ENCODE measurements at regions not wholly inside any gene's neighbourhood (a gene's known extent, or its start where the extent isn't known, plus 50 kb on each side); places are given as distances from the start of the nearest gene placed in this dataset.

DNA sequence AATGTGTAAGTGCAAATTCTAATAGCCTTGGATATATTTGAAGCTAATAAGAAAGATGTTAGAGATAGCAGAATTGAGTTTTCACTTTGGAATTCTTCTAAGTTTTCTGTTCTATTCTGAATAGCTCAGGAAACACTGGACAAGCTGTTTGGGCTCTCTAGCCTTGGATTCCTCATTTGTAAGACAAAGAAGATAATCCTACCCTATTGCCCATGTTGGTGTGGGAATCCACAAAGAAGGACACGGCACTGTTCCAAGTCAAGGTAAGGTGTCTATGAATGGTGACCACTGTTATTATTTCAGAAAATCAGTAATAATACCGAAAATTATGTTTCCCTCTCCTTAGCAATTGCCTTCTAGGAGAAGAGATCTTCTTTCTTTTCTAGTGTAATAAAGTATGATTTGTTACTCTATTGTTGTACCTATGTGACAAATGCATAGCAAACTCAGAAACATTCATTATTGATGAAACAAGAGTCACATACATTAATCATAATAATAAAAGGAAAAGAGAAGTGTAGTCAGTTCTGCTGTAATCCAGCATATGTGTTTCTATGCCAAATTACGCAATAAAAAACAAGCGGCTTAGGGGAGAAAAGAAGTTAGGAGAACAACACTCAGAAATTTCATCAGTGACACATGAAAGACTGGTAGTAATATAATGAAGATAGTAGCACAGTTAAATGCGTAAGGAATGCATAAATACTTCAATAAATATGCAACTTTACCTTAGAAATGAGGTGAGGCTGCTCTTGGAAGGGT, 1012.3 kb upstream of the PHF14 start:
- Histone ChIP-seq H4K20me1 (ENCODE audit: insufficient read depth) (no peaks in the 10 kb centered on the region), H2AFZ (ENCODE audit: low read depth, low read length) (no peak overlapping the region), H3K9me2 (ENCODE audit: insufficient read depth, low read length) (no peaks in the 10 kb centered on the region), H3K4me2 (ENCODE audit: low read length) (no peak overlapping the region), H3K9me3 (ENCODE audit: low read length) (no peaks in the 10 kb centered on the region), H3K79me2 (replicated peaks; ENCODE audit: insufficient read depth, low read length) (no peaks in the 10 kb centered on the region), H3K27ac (ENCODE audit: low read length) (no peak overlapping the region), H3F3A (ENCODE audit: insufficient read depth, low read length, poor library complexity, severe bottlenecking) (no peaks in the 10 kb centered on the region), H3K27me3 (ENCODE audit: insufficient read depth, low read depth, low read length) (no peaks in the 10 kb centered on the region), H3K4me3 (ENCODE audit: low read length) (no peak overlapping the region), H3K36me3 (ENCODE audit: insufficient read depth, low read length) (no peaks in the 10 kb centered on the region), H3K9ac (ENCODE audit: low read length) (no peak overlapping the region)
- no peak for TF ChIP-seq SMC3 (conservative IDR thresholded peaks at IDR 0.05; ENCODE audit: poor library complexity)
- TF ChIP-seq TAF1 (IDR thresholded peaks at IDR 0.05; ENCODE audit: low read depth): no peak
- no peak for TF ChIP-seq EZH2 (IDR thresholded peaks at IDR 0.05; ENCODE audit: borderline replicate concordance, insufficient read depth, low read length, poor library complexity, severe bottlenecking)
- no peak for TF ChIP-seq EP300 (conservative IDR thresholded peaks at IDR 0.05; ENCODE audit: poor library complexity, severe bottlenecking)
- no peak for TF ChIP-seq POLR2AphosphoS5 (IDR thresholded peaks at IDR 0.05)
- TF ChIP-seq MXI1 (conservative IDR thresholded peaks at IDR 0.05; ENCODE audit: poor library complexity, severe bottlenecking): no peak
- TF ChIP-seq RAD21 (conservative IDR thresholded peaks at IDR 0.05): no peak

DNA sequence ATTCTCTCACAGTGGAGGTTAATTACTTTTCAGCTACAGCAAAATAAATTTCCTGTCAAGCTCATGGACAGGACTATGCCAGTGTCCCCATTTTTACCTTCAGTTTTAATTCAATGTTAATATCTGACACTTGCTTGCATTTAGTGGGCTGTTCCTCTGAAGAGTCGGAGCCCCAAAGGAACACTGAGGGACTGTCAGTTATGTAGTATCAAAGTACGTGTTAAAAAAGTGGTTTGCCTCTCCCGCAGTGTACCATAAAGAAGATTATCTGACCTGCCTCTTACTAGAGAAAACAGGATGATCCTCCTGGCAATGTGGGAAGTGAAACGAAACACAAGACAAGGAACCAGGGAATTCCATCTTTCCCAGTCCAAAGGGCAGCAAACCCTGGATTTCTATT, 1010.9 kb upstream of the PHF14 start:
- no peaks in the 10 kb centered on the region for H4K20me1 ChIP-seq (ENCODE audit: insufficient read depth)
- no peak overlapping the region for H2AFZ ChIP-seq (ENCODE audit: low read depth, low read length)
- no peaks in the 10 kb centered on the region for H3K9me3 ChIP-seq (ENCODE audit: low read length)
- H3K79me2 ChIP-seq (replicated peaks; ENCODE audit: insufficient read depth, low read length): no peaks in the 10 kb centered on the region
- no peak for TF ChIP-seq TAF1 (IDR thresholded peaks at IDR 0.05; ENCODE audit: low read depth)
- no peak for TF ChIP-seq SMC3 (conservative IDR thresholded peaks at IDR 0.05; ENCODE audit: poor library complexity)
- no peak for TF ChIP-seq MXI1 (conservative IDR thresholded peaks at IDR 0.05; ENCODE audit: poor library complexity, severe bottlenecking)
- no peak for TF ChIP-seq POLR2AphosphoS5 (IDR thresholded peaks at IDR 0.05)
- no peak for TF ChIP-seq CTCF (IDR thresholded peaks at IDR 0.05; ENCODE audit: poor library complexity, severe bottlenecking)
- no peak for TF ChIP-seq EZH2 (IDR thresholded peaks at IDR 0.05; ENCODE audit: borderline replicate concordance, insufficient read depth, low read length, poor library complexity, severe bottlenecking)
- TF ChIP-seq, protein P1, sequence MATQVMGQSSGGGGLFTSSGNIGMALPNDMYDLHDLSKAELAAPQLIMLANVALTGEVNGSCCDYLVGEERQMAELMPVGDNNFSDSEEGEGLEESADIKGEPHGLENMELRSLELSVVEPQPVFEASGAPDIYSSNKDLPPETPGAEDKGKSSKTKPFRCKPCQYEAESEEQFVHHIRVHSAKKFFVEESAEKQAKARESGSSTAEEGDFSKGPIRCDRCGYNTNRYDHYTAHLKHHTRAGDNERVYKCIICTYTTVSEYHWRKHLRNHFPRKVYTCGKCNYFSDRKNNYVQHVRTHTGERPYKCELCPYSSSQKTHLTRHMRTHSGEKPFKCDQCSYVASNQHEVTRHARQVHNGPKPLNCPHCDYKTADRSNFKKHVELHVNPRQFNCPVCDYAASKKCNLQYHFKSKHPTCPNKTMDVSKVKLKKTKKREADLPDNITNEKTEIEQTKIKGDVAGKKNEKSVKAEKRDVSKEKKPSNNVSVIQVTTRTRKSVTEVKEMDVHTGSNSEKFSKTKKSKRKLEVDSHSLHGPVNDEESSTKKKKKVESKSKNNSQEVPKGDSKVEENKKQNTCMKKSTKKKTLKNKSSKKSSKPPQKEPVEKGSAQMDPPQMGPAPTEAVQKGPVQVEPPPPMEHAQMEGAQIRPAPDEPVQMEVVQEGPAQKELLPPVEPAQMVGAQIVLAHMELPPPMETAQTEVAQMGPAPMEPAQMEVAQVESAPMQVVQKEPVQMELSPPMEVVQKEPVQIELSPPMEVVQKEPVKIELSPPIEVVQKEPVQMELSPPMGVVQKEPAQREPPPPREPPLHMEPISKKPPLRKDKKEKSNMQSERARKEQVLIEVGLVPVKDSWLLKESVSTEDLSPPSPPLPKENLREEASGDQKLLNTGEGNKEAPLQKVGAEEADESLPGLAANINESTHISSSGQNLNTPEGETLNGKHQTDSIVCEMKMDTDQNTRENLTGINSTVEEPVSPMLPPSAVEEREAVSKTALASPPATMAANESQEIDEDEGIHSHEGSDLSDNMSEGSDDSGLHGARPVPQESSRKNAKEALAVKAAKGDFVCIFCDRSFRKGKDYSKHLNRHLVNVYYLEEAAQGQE (IDR thresholded peaks at IDR 0.05; ENCODE audit: borderline replicate concordance): no peak
- TF ChIP-seq RAD21 (conservative IDR thresholded peaks at IDR 0.05): no peak
- TF ChIP-seq EP300 (conservative IDR thresholded peaks at IDR 0.05; ENCODE audit: poor library complexity, severe bottlenecking): no peak
- H3F3A ChIP-seq (ENCODE audit: insufficient read depth, low read length, poor library complexity, severe bottlenecking): no peaks in the 10 kb centered on the region
- H3K4me3 ChIP-seq (ENCODE audit: low read length): no peak overlapping the region
- H3K9ac ChIP-seq (ENCODE audit: low read length): no peak overlapping the region
- no peak overlapping the region for H3K4me2 ChIP-seq (ENCODE audit: low read length)
- no peak overlapping the region for H3K27ac ChIP-seq (ENCODE audit: low read length)
- no peaks in the 10 kb centered on the region for H3K27me3 ChIP-seq (ENCODE audit: insufficient read depth, low read depth, low read length)
- H3K36me3 ChIP-seq (ENCODE audit: insufficient read depth, low read length): no peaks in the 10 kb centered on the region
- no peaks in the 10 kb centered on the region for H3K9me2 ChIP-seq (ENCODE audit: insufficient read depth, low read length)

Data from neural cell (in vitro differentiated cells).